A673 (cell line): ENCODE measurements at regions not wholly inside any gene's neighbourhood (a gene's known extent, or its start where the extent isn't known, plus 50 kb on each side); places are given as distances from the start of the nearest gene placed in this dataset.

Experiments used
- BruUV-seq: library from RNA; stranded (reverse); fragments of 400-500 nt; replicated peaks from 2 replicates; lab custom pipeline; 2021; lab: Mats Ljungman, UMichigan
- CTCF ChIA-PET: fragments of 300-600 bp; sonication (Branson Sonifier 250); formaldehyde crosslinking; loops from one replicate; lab custom pipeline; 2022; ENCODE audit warnings: antibody characterized with exemption; lab: Charles Lee
- POLR2A ChIA-PET: fragments of 300-600 bp; sonication (Branson Sonifier 250); formaldehyde crosslinking; loops from one replicate; lab custom pipeline; 2022; ENCODE audit warnings: antibody characterized with exemption; ENCODE audit not compliant: low non-redundant PET; lab: Charles Lee
- DNase-seq: peaks from one replicate; pipeline ENCODE4 v3.0.0-alpha.2; 2015; ENCODE audit warnings: low spot score
- H3K27ac ChIP-seq: fragments of 200-600 bp; sonication (generic); 2 replicates; pipeline ENCODE4 v1.5.1; 2016; ENCODE audit warnings: mixed run types, low read depth, mild to moderate bottlenecking, mixed read lengths, antibody characterized with exemption, low read length; ENCODE audit not compliant: poor library complexity, severe bottlenecking
- H3K27me3 ChIP-seq: fragments of 200-600 bp; sonication (generic); replicated peaks from 2 replicates; pipeline ENCODE4 v1.6.1; 2017; ENCODE audit warnings: mixed run types, low read depth, mild to moderate bottlenecking, mixed read lengths, antibody characterized with exemption, low read length; ENCODE audit not compliant: insufficient read depth, poor library complexity
- H3K36me3 ChIP-seq: fragments of 200-600 bp; sonication (generic); 2 replicates; pipeline ENCODE4 v1.6.1; 2016; ENCODE audit warnings: mixed run types, mild to moderate bottlenecking, mixed read lengths, antibody characterized with exemption, low read length; ENCODE audit not compliant: insufficient read depth, poor library complexity, severe bottlenecking
- H3K4me1 ChIP-seq: fragments of 200-600 bp; sonication (generic); 2 replicates; pipeline ENCODE4 v1.6.1; 2017; ENCODE audit warnings: mixed run types, mild to moderate bottlenecking, mixed read lengths, antibody characterized with exemption, low read length; ENCODE audit not compliant: insufficient read depth, poor library complexity, severe bottlenecking
- H3K4me3 ChIP-seq: fragments of 200-600 bp; sonication (generic); 2 replicates; pipeline ENCODE4 v1.5.1; 2016; ENCODE audit warnings: low read depth, mixed run types, mild to moderate bottlenecking, mixed read lengths, low read length; ENCODE audit not compliant: poor library complexity, severe bottlenecking
- H3K9me3 ChIP-seq: fragments of 200-600 bp; sonication (generic); 2 replicates; pipeline ENCODE4 v1.6.1; 2016; ENCODE audit warnings: mixed run types, low read depth, mild to moderate bottlenecking, mixed read lengths, antibody characterized with exemption, low read length; ENCODE audit not compliant: poor library complexity, severe bottlenecking
- CTCF ChIP-seq: fragments of 300-800, 200-600 bp; sonication (generic); conservative IDR thresholded peaks from 2 replicates; pipeline ENCODE4 v1.5.1; 2017; ENCODE audit warnings: low read depth, mild to moderate bottlenecking, antibody characterized with exemption, low read length, moderate library complexity, mixed read lengths
- EZH2 ChIP-seq: fragments of 200-600 bp; sonication (generic); IDR thresholded peaks from 2 replicates; pipeline ENCODE4 v1.6.1; 2017; ENCODE audit warnings: borderline replicate concordance, low read depth, mild to moderate bottlenecking, mixed read lengths, antibody characterized with exemption, low read length; ENCODE audit not compliant: poor library complexity, severe bottlenecking
- intact Hi-C: fragments of 100-400 bp; cut with micrococcal nuclease; formaldehyde crosslinking; loops from one replicate; pipeline ENCODE4 v1.10.0; 2022; ENCODE audit not compliant: unreplicated experiment

GRCh38 chr3:104556372-104557078 is 810.2 kb upstream of the ALCAM start:
- H3K27ac ChIP-seq: no peak overlapping the region
- no TSS peak for BruUV-seq
- no peaks in the 10 kb centered on the region for H3K36me3 ChIP-seq
- ChIA-PET POLR2A (interaction anchor here (0.7 kb wide), 1 partner anchor 1294 kb away, joined by 3 read pairs; no protein-coding TSS in a partner anchor), CTCF (no interaction called here)
- no peaks in the 10 kb centered on the region for H3K27me3 ChIP-seq
- no peak for DNase-seq
- H3K4me3 ChIP-seq: no peak overlapping the region
- intact Hi-C loops: no loop called here
- no peaks in the 10 kb centered on the region for H3K9me3 ChIP-seq
- no peaks in the 10 kb centered on the region for H3K4me1 ChIP-seq
- TF ChIP-seq EZH2 (no peak), CTCF (no peak)

GRCh38 chr3:104561324-104561723 is 805.4 kb upstream of the ALCAM start:
- ChIA-PET CTCF (no interaction called here), POLR2A (no interaction called here)
- Histone ChIP-seq H3K27ac (no peak overlapping the region), H3K27me3 (no peaks in the 10 kb centered on the region), H3K36me3 (no peaks in the 10 kb centered on the region), H3K4me3 (no peak overlapping the region), H3K4me1 (no peaks in the 10 kb centered on the region), H3K9me3 (no peaks in the 10 kb centered on the region)
- TF ChIP-seq CTCF (no peak), EZH2 (no peak)
- BruUV-seq: no TSS peak
- DNase-seq: no peak
- intact Hi-C loops: no loop called here

- CTCF ChIA-PET: no interaction called here
- H3K4me3 ChIP-seq: no peak overlapping the region
- H3K4me1 ChIP-seq: no peaks in the 10 kb centered on the region
- no peak overlapping the region for H3K27ac ChIP-seq
- DNase-seq: peak; percentile 77
- BruUV-seq: no TSS peak
- no peaks in the 10 kb centered on the region for H3K36me3 ChIP-seq
- peak; percentile 76 for TF ChIP-seq CTCF
- no peak for TF ChIP-seq EZH2
- H3K27me3 ChIP-seq: no peaks in the 10 kb centered on the region
- POLR2A ChIA-PET: no interaction called here
- intact Hi-C loops: no loop called here
- H3K9me3 ChIP-seq: no peaks in the 10 kb centered on the region
Observed at GRCh38 chr3:104564045-104564643, 802.6 kb upstream of the ALCAM start.
